ENCODE measurements at regions not wholly inside any gene's neighbourhood (a gene's known extent, or its start where the extent isn't known, plus 50 kb on each side); places are given as distances from the start of the nearest gene placed in this dataset.

- no peak for DNase-seq (ENCODE audit: low read depth)
Measured at GRCh38 chr6:44661221-44662008, 273.9 kb downstream of the CDC5L start.

DNA sequence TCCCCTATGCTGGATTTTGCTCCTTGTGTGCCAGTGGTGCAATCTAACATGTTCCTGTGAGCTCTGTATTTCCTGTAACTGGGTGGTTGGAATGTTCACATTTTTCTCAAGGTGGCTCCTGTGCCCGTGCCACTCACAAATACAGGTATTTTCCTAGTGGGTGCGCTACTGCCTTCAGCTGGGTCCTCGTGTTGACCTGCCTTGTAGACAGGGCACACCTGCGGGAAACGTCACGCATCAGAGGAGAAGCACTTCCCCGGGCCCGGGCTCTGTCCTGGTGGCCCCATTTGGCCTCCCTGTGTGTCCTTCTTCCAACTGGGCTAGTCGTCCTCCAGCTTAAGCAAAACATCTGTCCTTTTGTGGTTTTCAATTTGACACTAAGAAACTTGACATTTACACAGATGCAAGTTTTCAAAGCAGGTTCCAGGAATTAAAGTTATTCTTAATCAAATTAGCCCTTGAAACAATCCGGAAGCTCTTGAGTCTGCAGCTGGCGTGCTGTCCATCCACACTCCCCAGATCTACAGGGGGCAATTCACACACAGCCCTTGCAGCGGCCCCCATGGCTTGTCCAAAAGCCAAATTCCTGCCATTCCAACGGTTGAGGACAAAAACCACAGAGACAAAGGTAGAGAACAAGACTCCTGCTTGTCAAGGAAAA, 275.1 kb downstream of the CDC5L start:
- DNase-seq (ENCODE audit: low read depth) = no peak

DNA sequence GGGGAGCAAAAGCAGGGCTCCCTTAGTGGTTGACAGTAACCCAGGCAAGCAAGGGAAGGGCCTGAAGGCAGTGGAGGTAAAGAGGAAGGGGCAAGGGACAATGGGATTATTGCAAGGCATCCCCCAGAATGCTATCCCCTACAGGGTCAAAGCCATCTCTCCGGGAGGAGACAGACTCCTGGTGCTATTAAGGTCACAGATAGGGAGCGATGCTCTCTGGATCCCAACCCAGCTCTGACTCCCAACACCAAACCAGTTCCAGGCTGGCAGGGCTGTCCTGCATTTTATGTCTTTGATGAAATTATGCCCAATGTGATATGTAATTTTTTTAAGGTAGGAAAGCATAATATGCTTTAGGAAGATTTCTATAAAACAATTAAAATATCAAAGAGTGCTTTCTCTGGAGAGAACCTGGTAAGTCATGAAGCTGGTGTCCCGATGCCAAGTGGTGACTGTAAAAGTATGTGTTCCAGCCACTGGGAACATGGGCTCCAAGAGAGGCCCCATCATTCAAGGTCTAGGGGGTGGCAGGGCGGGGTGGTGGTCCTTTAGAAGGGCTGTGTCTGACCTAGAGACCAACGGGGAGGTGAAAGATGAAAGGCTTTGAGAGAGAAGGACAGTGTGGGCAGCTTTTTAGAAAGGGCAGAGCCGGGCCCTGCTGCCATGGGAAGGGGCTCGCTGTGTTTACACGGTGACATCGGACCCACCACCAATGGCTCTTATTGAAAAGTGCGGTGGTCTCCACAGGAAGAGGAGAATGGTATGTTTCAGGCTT, 276.5 kb downstream of the CDC5L start:
- DNase-seq (ENCODE audit: low read depth) = no peak

DNA sequence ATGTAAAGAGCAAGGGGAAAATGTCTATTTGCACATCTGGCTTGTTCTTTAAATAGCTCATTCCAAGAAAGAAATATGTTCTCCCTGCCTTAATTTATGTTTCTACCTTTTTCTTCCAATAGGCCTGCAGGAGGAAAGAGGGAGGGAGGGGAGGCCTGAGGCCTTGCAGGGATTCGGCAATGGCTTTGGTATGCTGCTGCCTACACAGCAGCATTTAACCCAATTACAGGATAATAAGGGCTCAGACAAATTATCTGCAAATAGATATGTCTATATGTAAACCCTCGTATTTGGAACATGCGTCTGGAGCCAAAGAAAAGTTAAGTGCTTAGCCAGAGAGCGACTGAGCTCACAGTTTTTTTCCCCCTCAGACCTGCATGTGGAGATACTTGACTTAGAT, 277.2 kb downstream of the CDC5L start:
- no peak for DNase-seq (ENCODE audit: low read depth)

DNA sequence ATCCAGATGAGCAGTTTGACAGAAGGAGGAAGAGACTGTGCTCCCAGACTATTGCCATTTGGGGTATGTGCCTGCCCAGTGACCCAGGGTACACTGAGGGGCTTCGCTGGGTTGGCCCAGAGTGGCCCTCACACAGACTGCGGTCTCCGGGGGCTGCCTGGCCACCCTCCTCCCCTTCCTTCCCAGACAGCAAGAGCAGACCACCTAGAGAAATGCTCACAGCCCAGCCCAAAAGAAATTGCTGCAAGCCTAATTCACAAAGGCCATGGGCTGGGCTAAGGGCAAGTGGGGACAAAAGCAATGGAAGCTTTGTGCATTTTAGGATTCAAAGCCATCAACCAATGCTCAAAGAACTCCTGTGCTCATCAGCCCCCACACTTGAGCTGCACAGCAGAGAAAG, 277.6 kb downstream of the CDC5L start:
- no peak for DNase-seq (ENCODE audit: low read depth)

GRCh38 chr6:44665683-44666082, 278.2 kb downstream of the CDC5L start:
- no peak for DNase-seq (ENCODE audit: low read depth)

GRCh38 chr6:44666324-44666723, 278.8 kb downstream of the CDC5L start:
- DNase-seq (ENCODE audit: low read depth) = no peak

DNA sequence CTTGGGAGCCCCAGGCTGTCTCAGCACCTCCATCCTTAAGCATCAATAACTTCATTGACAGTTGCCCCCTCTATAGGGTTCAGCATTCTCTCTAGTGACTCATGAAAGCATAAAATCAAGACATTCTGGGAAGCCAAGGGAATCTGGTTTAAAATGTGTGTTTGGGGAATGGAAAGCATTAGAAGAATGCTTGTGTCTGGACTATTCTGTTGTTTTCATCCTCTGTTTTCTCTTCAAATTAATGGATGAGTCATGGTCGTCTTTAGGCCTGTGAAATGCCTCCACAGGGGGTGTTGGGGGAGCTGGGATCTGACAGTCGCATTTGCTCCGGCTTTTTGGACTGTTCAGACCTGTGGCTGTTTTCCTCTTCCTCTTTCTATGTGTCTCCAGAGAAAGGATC, 279.7 kb downstream of the CDC5L start:
- no peak for DNase-seq (ENCODE audit: low read depth)

DNA sequence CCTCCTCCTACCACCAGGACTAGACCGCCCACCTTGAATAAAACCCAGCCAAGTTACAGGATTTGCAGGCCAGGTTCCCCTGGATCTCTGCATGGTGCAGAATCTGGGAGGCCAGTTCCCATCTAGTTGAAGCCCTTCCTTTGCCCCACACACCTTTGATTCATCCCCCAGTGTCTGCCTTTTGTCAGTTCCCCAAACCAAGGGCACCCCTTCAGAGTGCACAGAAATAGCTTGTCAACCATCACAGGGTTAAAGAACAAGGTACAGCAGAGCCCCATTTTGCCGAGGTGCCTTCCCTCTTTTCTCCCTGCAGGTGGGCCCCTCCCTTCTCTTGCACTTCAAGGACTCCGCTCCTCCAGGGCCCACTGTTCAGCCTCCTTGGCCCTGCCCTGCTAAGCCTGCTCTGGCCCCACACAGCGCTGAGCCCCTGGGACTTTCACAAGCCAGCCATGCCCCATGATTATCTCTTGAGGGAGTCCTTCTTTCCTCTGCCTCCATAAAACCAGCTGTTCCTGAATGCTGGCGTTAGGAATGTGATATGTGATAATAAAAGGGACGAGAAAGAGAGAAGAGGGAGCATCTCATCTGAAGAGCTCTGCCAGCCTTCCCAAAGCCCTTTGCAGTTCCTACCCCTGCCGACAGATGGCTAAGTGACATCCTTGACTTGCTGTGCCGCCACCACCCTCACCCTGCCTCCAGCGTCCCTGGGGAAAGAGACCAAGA, 280.3 kb downstream of the CDC5L start:
- no peak for DNase-seq (ENCODE audit: low read depth)

DNA sequence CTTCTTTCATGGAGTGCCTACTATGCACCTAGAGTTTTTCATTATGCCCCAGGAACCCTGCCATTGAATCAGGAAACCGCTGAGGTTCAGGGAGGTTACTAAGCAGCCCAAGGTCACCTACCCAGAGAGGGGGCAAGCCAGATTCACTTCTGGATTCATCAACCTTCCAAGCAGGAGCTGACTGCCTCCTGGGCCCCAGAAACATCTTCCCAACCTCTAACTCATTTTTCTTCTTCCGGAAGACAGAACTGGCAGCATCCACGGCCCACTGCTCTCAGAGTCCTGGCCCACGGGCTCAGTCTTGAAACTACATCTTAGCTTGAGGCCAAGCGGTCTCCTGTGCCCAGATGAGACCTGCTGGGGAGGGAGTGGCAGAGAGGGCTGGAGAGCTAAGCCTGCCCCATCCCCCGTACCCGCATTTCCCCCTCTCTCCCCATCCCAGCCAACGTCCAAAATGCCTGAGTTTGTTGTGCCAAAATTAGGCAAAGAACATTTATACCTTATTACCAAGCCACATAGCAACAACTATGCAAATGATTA, 281.0 kb downstream of the CDC5L start:
- DNase-seq (ENCODE audit: low read depth) = no peak

- DNase-seq (ENCODE audit: low read depth) = no peak
Measured at GRCh38 chr6:44668976-44669934, 281.7 kb downstream of the CDC5L start.

DNA sequence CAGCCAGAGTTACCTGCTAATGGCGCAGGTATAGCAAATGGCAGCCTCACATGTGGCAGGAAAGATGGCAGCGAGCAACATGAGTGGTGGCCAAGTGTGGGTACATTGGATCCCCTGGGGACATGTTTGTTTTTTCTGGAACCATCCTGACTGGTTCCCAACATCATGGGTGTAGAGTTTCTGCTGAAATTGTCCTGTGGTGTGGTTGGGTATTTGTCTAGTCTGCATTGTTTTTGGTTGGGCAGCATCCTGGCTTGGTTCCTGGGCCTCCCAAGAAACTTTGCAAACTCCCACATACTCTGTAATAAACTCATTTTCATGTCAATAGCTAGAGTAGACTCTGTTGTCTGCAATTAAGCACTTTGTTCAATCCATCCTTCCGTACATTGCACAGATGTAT, 282.6 kb downstream of the CDC5L start:
- no peak for DNase-seq (ENCODE audit: low read depth)

DNA sequence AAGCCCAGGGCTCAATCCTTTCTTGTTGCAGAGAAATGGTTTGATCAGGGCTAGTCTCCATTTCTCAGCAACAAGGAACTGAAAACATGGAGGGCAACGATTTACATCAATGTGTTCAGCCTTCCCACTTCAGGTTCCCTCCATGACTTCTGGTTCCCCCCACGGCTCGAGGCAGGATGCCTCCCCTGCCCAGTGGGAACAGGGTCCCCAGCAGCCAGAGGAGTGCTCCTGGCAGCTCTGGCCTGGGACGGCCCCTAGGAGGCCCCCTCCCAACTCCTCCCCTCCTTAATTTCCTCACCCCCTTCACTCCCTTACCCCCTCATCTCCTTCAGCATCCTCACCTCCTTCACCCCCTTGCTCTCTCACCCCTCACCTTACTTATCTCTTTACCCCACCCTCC, 283.8 kb downstream of the CDC5L start:
- DNase-seq (ENCODE audit: low read depth) = no peak

- no peak for DNase-seq (ENCODE audit: low read depth)
Measured at GRCh38 chr6:44672086-44672485, 284.6 kb downstream of the CDC5L start.

DNA sequence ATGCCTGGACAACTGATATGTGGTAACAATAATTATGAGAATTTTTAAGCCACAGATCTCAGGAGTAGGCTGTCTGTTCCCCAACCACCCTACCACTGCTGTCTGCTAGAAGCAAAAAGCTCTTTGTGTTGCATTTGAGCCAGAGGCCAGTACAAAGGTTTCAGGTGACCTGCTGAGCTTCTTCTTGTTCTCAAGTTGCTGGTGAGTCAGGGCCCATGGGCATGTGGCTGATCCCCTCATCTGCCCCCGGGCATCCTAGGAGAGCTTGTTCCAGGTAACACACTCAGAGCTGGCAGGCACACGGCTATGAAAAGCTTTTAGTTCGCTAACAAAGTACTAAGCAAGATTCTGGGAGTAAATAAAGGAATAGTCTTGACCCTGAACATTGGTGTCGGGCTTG, 285.3 kb downstream of the CDC5L start:
- no peak for DNase-seq (ENCODE audit: low read depth)

DNA sequence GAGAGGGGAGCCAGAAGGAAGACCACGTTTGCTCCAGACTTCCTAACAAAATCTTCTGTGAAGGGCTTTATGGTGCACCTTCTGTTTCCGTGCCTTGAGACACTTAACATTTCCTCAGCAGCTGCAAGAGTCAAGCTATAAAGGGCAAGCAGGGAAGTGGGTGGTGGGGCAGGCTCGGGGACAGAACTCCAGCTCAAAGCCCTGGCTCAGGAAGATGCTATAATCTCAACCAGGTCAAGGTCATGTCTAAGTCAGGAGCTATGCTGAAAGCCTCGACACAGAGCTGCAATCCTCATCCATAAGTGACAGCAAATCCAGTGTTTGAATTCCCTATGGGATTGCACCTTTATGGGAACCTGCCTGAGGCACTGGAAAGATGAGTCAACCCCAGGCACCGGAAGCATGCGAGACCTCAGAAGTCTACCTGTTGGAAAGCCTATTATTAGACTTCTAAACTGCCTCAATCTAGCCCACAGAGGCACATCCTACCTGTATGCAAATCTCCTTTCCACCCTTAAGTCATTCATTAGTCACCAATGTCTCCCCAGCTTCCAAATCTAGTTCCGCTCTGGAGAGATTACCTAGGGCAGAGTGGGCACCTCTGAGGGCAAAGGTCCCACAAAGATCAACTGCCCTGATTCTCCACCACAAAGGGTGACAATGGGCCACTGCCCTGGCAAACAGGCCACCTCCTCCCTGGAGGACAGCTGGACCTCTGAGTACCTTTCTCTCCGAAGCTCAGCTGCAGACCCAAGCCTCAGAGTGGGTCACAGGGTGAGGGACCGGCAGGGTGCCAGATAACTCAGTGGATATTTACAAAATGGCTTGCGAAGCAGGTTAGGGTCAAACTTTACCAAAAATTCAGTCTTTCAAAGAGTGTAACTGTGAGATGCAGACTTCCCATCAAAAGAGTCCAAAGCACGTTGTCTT, 287.0 kb downstream of the CDC5L start:
- DNase-seq (ENCODE audit: low read depth) = no peak

GRCh38 chr6:44675449-44675848, 287.9 kb downstream of the CDC5L start:
- DNase-seq (ENCODE audit: low read depth) = no peak

DNA sequence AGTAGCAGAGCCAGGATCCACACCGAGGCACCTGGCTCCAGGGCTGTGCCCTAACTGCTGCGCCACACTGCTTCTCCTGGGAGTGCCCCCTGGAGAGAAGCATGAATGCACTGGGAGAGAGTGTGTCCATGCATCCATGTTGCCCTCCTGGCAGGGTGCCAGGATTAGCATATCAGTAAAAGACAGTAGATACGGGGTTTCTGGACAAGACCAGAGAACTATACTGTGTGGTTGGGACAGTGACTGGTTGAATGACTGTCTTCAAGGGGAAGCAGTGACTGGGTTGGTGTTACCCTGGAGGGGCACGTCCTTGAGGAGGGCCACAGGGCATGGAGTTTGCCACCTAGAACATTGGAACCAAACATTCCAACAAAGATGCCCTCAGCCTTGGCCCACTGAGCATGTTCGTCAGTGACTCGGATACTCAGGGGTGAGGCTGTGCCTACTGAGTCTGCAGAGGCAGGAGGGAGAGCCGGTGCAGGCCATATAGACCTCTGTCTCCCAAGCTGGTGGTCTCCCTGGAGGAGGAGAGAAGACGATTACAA, 288.8 kb downstream of the CDC5L start:
- no peak for DNase-seq (ENCODE audit: low read depth)

- no peak for DNase-seq (ENCODE audit: low read depth)
Measured at GRCh38 chr6:44676826-44677433, 289.4 kb downstream of the CDC5L start.
